GM10266 (cell line): ENCODE measurements at regions not wholly inside any gene's neighbourhood (a gene's known extent, or its start where the extent isn't known, plus 50 kb on each side); places are given as distances from the start of the nearest gene placed in this dataset.

Experiments
- DNase-seq: peaks from one replicate; pipeline ENCODE4 v3.0.0; 2012; ENCODE audit errors: extremely low spot score
- CTCF ChIP-seq: IDR thresholded peaks from 2 replicates; pipeline ENCODE4 v1.5.1; 2012; ENCODE audit warnings: mild to moderate bottlenecking, low read depth; ENCODE audit not compliant: control insufficient read depth, insufficient read depth; ENCODE audit errors: missing control alignments

- no peak for TF ChIP-seq CTCF
- no peak for DNase-seq
Observed at GRCh38 chr6:145442110-145442509, 293.2 kb downstream of the EPM2A start.

GRCh38 chr6:145445674-145446073, 289.6 kb downstream of the EPM2A start:
- no peak for TF ChIP-seq CTCF
- DNase-seq = no peak

- no peak for TF ChIP-seq CTCF
- DNase-seq = no peak
Observed at GRCh38 chr6:145451029-145451428, 284.3 kb downstream of the EPM2A start.

GRCh38 chr6:145453376-145453775, 281.9 kb downstream of the EPM2A start:
- no peak for DNase-seq
- no peak for TF ChIP-seq CTCF

GRCh38 chr6:145454006-145454405, 281.3 kb downstream of the EPM2A start:
- no peak for TF ChIP-seq CTCF
- DNase-seq = no peak

- TF ChIP-seq CTCF = no peak
- DNase-seq = no peak
Observed at GRCh38 chr6:145457556-145457955, 277.8 kb downstream of the EPM2A start.

- TF ChIP-seq CTCF = no peak
- DNase-seq = no peak
Observed at GRCh38 chr6:145468534-145468933, 266.8 kb downstream of the EPM2A start.
